OCI-LY1 (cell line): ENCODE measurements at regions not wholly inside any gene's neighbourhood (a gene's known extent, or its start where the extent isn't known, plus 50 kb on each side); places are given as distances from the start of the nearest gene placed in this dataset.
"Not testable (repeated sequence)": the region's sequence is repeated elsewhere in the genome, so short reads cannot be mapped to it uniquely, and the experiment has no call there.

Source experiments
- H2AFZ ChIP-seq: fragments of 200-600 bp; sonication (generic), shearing (Covaris generic); 2 replicates; pipeline ENCODE4 v1.6.0; 2014; ENCODE audit warnings: antibody characterized with exemption, mild to moderate bottlenecking, low read length
- H3F3A ChIP-seq: fragments of 200-600 bp; sonication (generic), shearing (Covaris generic); 2 replicates; pipeline ENCODE4 v1.6.0; 2014; ENCODE audit warnings: mild to moderate bottlenecking, antibody characterized with exemption, low read length, moderate library complexity; ENCODE audit not compliant: insufficient read depth
- H3K27ac ChIP-seq: fragments of 200-600 bp; sonication (generic); 2 replicates; pipeline ENCODE4 v1.5.1; 2014; ENCODE audit warnings: low read length, mixed run types, mild to moderate bottlenecking, low read depth; ENCODE audit not compliant: poor library complexity, severe bottlenecking
- H3K27me3 ChIP-seq: fragments of 200-600 bp; sonication (generic); 2 replicates; pipeline ENCODE4 v1.6.0; 2014; ENCODE audit warnings: antibody characterized with exemption, mild to moderate bottlenecking, low read length, moderate library complexity; ENCODE audit not compliant: insufficient read depth
- H3K36me3 ChIP-seq: fragments of 200-600 bp; sonication (generic); 2 replicates; pipeline ENCODE4 v1.6.1; 2014; ENCODE audit warnings: mild to moderate bottlenecking, antibody characterized with exemption, low read length, moderate library complexity, mixed read lengths; ENCODE audit not compliant: insufficient read depth
- H3K4me1 ChIP-seq: fragments of 200-600 bp; sonication (generic); 2 replicates; pipeline ENCODE4 v1.5.1; 2014; ENCODE audit warnings: mild to moderate bottlenecking, low read length, moderate library complexity; ENCODE audit not compliant: insufficient read depth, severe bottlenecking
- H3K4me2 ChIP-seq: fragments of 200-600 bp; sonication (generic), shearing (Covaris generic); 2 replicates; pipeline ENCODE4 v1.6.1; 2014; ENCODE audit warnings: low read length
- H3K4me3 ChIP-seq: fragments of 200-600 bp; sonication (generic); 2 replicates; pipeline ENCODE4 v1.5.1; 2014; ENCODE audit warnings: low read length, low read depth, mild to moderate bottlenecking, mixed read lengths; ENCODE audit not compliant: poor library complexity, severe bottlenecking
- H3K79me2 ChIP-seq: fragments of 200-600 bp; shearing (Covaris generic); 2 replicates; pipeline ENCODE4 v1.6.1; 2016; ENCODE audit warnings: mixed run types, low read length, mixed read lengths; ENCODE audit not compliant: insufficient read depth
- H3K9ac ChIP-seq: fragments of 200-600 bp; sonication (generic), shearing (Covaris generic); 2 replicates; pipeline ENCODE4 v1.6.1; 2014; ENCODE audit warnings: mild to moderate bottlenecking, low read length, mixed read lengths
- H3K9me2 ChIP-seq: fragments of 200-600 bp; sonication (generic), shearing (Covaris generic); 2 replicates; pipeline ENCODE4 v1.6.1; 2014; ENCODE audit warnings: low read depth, mild to moderate bottlenecking, low read length, mixed read lengths
- H3K9me3 ChIP-seq: fragments of 200-600 bp; shearing (Covaris generic); 2 replicates; pipeline ENCODE4 v1.6.1; 2014; ENCODE audit warnings: low read length, mixed read lengths
- H4K20me1 ChIP-seq: fragments of 200-600 bp; sonication (generic), shearing (Covaris generic); 2 replicates; pipeline ENCODE4 v1.6.0; 2016; ENCODE audit warnings: mild to moderate bottlenecking, low read length; ENCODE audit not compliant: insufficient read depth
- CTCF ChIP-seq: fragments of 200-600 bp; sonication (generic), shearing (Covaris generic); IDR thresholded peaks from 2 replicates; pipeline ENCODE4 v1.5.1; 2017; ENCODE audit warnings: mild to moderate bottlenecking, antibody characterized with exemption, low read length, moderate library complexity, mixed read lengths
- EZH2 ChIP-seq: fragments of 200-600 bp; sonication (generic), shearing (Covaris generic); IDR thresholded peaks from 2 replicates; pipeline ENCODE4 v1.8.0; 2017; ENCODE audit warnings: borderline replicate concordance, mixed run types, mild to moderate bottlenecking, antibody characterized with exemption, low read length, moderate library complexity, mixed read lengths

- no peaks in the 10 kb centered on the region for H3F3A ChIP-seq
- H3K9ac ChIP-seq = no peak overlapping the region
- no peaks in the 10 kb centered on the region for H3K9me2 ChIP-seq
- H4K20me1 ChIP-seq = no peaks in the 10 kb centered on the region
- no peaks in the 10 kb centered on the region for H3K4me1 ChIP-seq
- H3K4me2 ChIP-seq = no peak overlapping the region
- H3K27ac ChIP-seq = no peak overlapping the region
- H3K27me3 ChIP-seq = no peaks in the 10 kb centered on the region
- no peaks in the 10 kb centered on the region for H3K79me2 ChIP-seq
- TF ChIP-seq EZH2 = no peak
- no peak for TF ChIP-seq CTCF
- H2AFZ ChIP-seq = no peak overlapping the region
- H3K4me3 ChIP-seq = no peak overlapping the region
- H3K36me3 ChIP-seq = no peaks in the 10 kb centered on the region
- H3K9me3 ChIP-seq = no peaks in the 10 kb centered on the region
Observed at GRCh38 chr14:98931911-98932310, 340.1 kb downstream of the BCL11B start.

- no peaks in the 10 kb centered on the region for H3K27me3 ChIP-seq
- no peak for TF ChIP-seq CTCF
- H3K9me3 ChIP-seq = no peaks in the 10 kb centered on the region
- no peak overlapping the region for H3K4me3 ChIP-seq
- H4K20me1 ChIP-seq = no peaks in the 10 kb centered on the region
- H2AFZ ChIP-seq = no peak overlapping the region
- H3K27ac ChIP-seq = no peak overlapping the region
- no peaks in the 10 kb centered on the region for H3K4me1 ChIP-seq
- H3K9ac ChIP-seq = no peak overlapping the region
- H3F3A ChIP-seq = no peaks in the 10 kb centered on the region
- H3K79me2 ChIP-seq = no peaks in the 10 kb centered on the region
- H3K9me2 ChIP-seq = no peaks in the 10 kb centered on the region
- no peak overlapping the region for H3K4me2 ChIP-seq
- H3K36me3 ChIP-seq = no peaks in the 10 kb centered on the region
Observed at GRCh38 chr14:98932431-98933325, 339.3 kb downstream of the BCL11B start.

- not testable (repeated sequence) for H3K9me3 ChIP-seq
Observed at GRCh38 chr14:98934569-98934968, 337.4 kb downstream of the BCL11B start.

GRCh38 chr14:98935921-98936320 is 336.1 kb downstream of the BCL11B start:
- H3K9ac ChIP-seq = no peak overlapping the region
- no peaks in the 10 kb centered on the region for H4K20me1 ChIP-seq
- H3K9me3 ChIP-seq = no peaks in the 10 kb centered on the region
- H3K36me3 ChIP-seq = no peaks in the 10 kb centered on the region
- no peak overlapping the region for H2AFZ ChIP-seq
- no peaks in the 10 kb centered on the region for H3K4me1 ChIP-seq
- TF ChIP-seq CTCF (no peak), EZH2 (no peak)
- no peaks in the 10 kb centered on the region for H3K27me3 ChIP-seq
- no peak overlapping the region for H3K27ac ChIP-seq
- H3K9me2 ChIP-seq = no peaks in the 10 kb centered on the region
- H3K79me2 ChIP-seq = no peaks in the 10 kb centered on the region
- no peak overlapping the region for H3K4me3 ChIP-seq
- H3F3A ChIP-seq = no peaks in the 10 kb centered on the region
- H3K4me2 ChIP-seq = no peak overlapping the region

More at GRCh38 chr14:98934569-98934968, 337.4 kb downstream of the BCL11B start:
- H2AFZ ChIP-seq, H3K4me1 ChIP-seq, H4K20me1 ChIP-seq, H3K27ac ChIP-seq, H3K9me2 ChIP-seq, H3K4me2 ChIP-seq, H3F3A ChIP-seq, H3K79me2 ChIP-seq, H3K4me3 ChIP-seq, H3K27me3 ChIP-seq, H3K9ac ChIP-seq, H3K36me3 ChIP-seq: not testable (repeated sequence)
